ENCODE measurements at regions not wholly inside any gene's neighbourhood (a gene's known extent, or its start where the extent isn't known, plus 50 kb on each side); places are given as distances from the start of the nearest gene placed in this dataset.
"Not testable (repeated sequence)": the region's sequence is repeated elsewhere in the genome, so short reads cannot be mapped to it uniquely, and the experiment has no call there.

- DNase-seq: no peak
Measured at GRCh38 chr18:39299152-39299551, 1733.6 kb upstream of the CELF4 start.

GRCh38 chr18:39297225-39297624 is 1731.6 kb upstream of the CELF4 start:
- DNase-seq: no peak

- DNase-seq: no peak
Measured at GRCh38 chr18:39296293-39296888, 1730.8 kb upstream of the CELF4 start.

GRCh38 chr18:39276764-39277163 is 1711.2 kb upstream of the CELF4 start:
- no peak for DNase-seq

GRCh38 chr18:39274535-39274934 is 1708.9 kb upstream of the CELF4 start:
- DNase-seq: no peak

GRCh38 chr18:39272230-39272629 is 1706.6 kb upstream of the CELF4 start:
- DNase-seq: no peak

- DNase-seq: no peak
Measured at GRCh38 chr18:39271654-39272053, 1706.1 kb upstream of the CELF4 start.

GRCh38 chr18:39260565-39260964 is 1695.0 kb upstream of the CELF4 start:
- no peak for DNase-seq

- DNase-seq: no peak
Measured at GRCh38 chr18:39259736-39260135, 1694.1 kb upstream of the CELF4 start.

GRCh38 chr18:39244242-39244641 is 1678.6 kb upstream of the CELF4 start:
- DNase-seq: no peak

- DNase-seq: no peak
Measured at GRCh38 chr18:39241534-39241933, 1675.9 kb upstream of the CELF4 start.

GRCh38 chr18:39238981-39239660 is 1673.5 kb upstream of the CELF4 start:
- no peak for DNase-seq

GRCh38 chr18:39235118-39235719 is 1669.6 kb upstream of the CELF4 start:
- DNase-seq: no peak

GRCh38 chr18:39232937-39233336 is 1667.3 kb upstream of the CELF4 start:
- no peak for DNase-seq

GRCh38 chr18:39232490-39232889 is 1666.9 kb upstream of the CELF4 start:
- no peak for DNase-seq

GRCh38 chr18:39230086-39230803 is 1664.6 kb upstream of the CELF4 start:
- no peak for DNase-seq

GRCh38 chr18:39227769-39228168 is 1662.2 kb upstream of the CELF4 start:
- not testable (repeated sequence) for DNase-seq

- no peak for DNase-seq
Measured at GRCh38 chr18:39225373-39225772, 1659.8 kb upstream of the CELF4 start.

GRCh38 chr18:39223283-39223682 is 1657.7 kb upstream of the CELF4 start:
- DNase-seq: no peak

- DNase-seq: no peak
Measured at GRCh38 chr18:39215920-39216319, 1650.3 kb upstream of the CELF4 start.

GRCh38 chr18:39211461-39211860 is 1645.9 kb upstream of the CELF4 start:
- DNase-seq: no peak

GRCh38 chr18:39209173-39209572 is 1643.6 kb upstream of the CELF4 start:
- DNase-seq: no peak

GRCh38 chr18:39208729-39209128 is 1643.1 kb upstream of the CELF4 start:
- DNase-seq: no peak

- DNase-seq: no peak
Measured at GRCh38 chr18:39208190-39208589, 1642.6 kb upstream of the CELF4 start.
